Loucy (cell line): ENCODE measurements at regions not wholly inside any gene's neighbourhood (a gene's known extent, or its start where the extent isn't known, plus 50 kb on each side); places are given as distances from the start of the nearest gene placed in this dataset.

Experiments
- H2AFZ ChIP-seq: fragments of 200-600 bp; sonication (generic); 2 replicates; pipeline ENCODE4 v1.6.0; 2016; ENCODE audit warnings: antibody characterized with exemption, mild to moderate bottlenecking, low read length, moderate library complexity
- H3F3A ChIP-seq: fragments of 200-600 bp; 2 replicates; pipeline ENCODE4 v1.6.0; 2016; ENCODE audit warnings: antibody characterized with exemption, low read depth, mild to moderate bottlenecking
- H3K27me3 ChIP-seq: fragments of 200-600 bp; sonication (generic); 2 replicates; pipeline ENCODE4 v1.6.1; 2014; ENCODE audit warnings: low read length, mild to moderate bottlenecking; ENCODE audit not compliant: insufficient read depth, poor library complexity, severe bottlenecking
- H3K36me3 ChIP-seq: fragments of 200-600 bp; sonication (generic); 2 replicates; pipeline ENCODE4 v1.6.1; 2016; ENCODE audit warnings: low read length; ENCODE audit not compliant: insufficient read depth
- H3K4me1 ChIP-seq: fragments of 200-600 bp; sonication (generic); 2 replicates; pipeline ENCODE4 v1.5.1; 2014; ENCODE audit warnings: low read length, mild to moderate bottlenecking; ENCODE audit not compliant: insufficient read depth, poor library complexity, severe bottlenecking
- H3K4me2 ChIP-seq: fragments of 200-600 bp; sonication (generic); 2 replicates; pipeline ENCODE4 v1.6.0; 2014; ENCODE audit warnings: antibody characterized with exemption, low read length, low read depth, mild to moderate bottlenecking; ENCODE audit not compliant: poor library complexity, severe bottlenecking
- H3K4me3 ChIP-seq: fragments of 200-600 bp; sonication (generic); 2 replicates; pipeline ENCODE4 v1.5.1; 2014; ENCODE audit warnings: low read length, mild to moderate bottlenecking, mixed read lengths; ENCODE audit not compliant: poor library complexity, severe bottlenecking
- H3K79me2 ChIP-seq: fragments of 200-600 bp; sonication (generic); 2 replicates; pipeline ENCODE4 v1.6.1; 2014; ENCODE audit warnings: low read length; ENCODE audit not compliant: insufficient read depth
- H3K9ac ChIP-seq: fragments of 200-600 bp; sonication (generic); 2 replicates; pipeline ENCODE4 v1.6.0; 2014; ENCODE audit warnings: mild to moderate bottlenecking, low read depth, low read length, moderate library complexity; ENCODE audit not compliant: poor library complexity, severe bottlenecking
- H3K9me2 ChIP-seq: fragments of 200-600 bp; sonication (generic); replicated peaks from 2 replicates; pipeline ENCODE4 v1.6.1; 2016; ENCODE audit warnings: low read depth, low read length, mixed read lengths
- H3K9me3 ChIP-seq: fragments of 200-600 bp; sonication (generic); 2 replicates; pipeline ENCODE4 v1.6.1; 2014; ENCODE audit warnings: mild to moderate bottlenecking, antibody characterized with exemption, low read length, low read depth; ENCODE audit not compliant: insufficient read depth
- H4K20me1 ChIP-seq: fragments of 200-600 bp; sonication (generic); 2 replicates; pipeline ENCODE4 v1.6.0; 2014; ENCODE audit warnings: antibody characterized with exemption, low read length, mild to moderate bottlenecking; ENCODE audit not compliant: insufficient read depth, poor library complexity, severe bottlenecking
- EZH2phosphoT487 ChIP-seq: fragments of 200-600 bp; IDR thresholded peaks from 2 replicates; pipeline ENCODE4 v1.6.1; 2018; ENCODE audit warnings: antibody characterized with exemption, mild to moderate bottlenecking, moderate library complexity, borderline replicate concordance
- TF ChIP-seq, protein P1 (sequence below): fragments of 200-600 bp; sonication (generic); conservative IDR thresholded peaks from 2 replicates; pipeline ENCODE4 v1.5.1; 2014; ENCODE audit warnings: mild to moderate bottlenecking, antibody characterized with exemption, low read length

DNA sequence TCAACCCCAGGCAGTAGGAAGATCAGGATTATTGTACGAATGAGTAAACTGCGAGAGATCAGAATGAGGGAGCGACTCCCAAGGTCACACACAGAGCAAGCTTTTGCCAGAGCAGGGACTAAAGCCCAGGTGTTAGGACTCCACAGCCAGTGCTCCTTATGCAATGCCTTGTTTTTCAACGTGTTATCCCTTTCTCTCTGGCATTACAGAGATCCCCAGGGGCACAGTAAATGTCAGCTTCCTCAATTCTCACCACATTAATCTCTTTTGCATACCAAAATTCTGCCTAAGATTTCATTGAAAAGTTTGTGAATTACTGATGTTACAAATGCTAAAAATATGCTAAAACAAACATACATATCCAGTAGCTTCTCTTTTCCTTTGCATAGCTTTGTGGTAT, 68.1 kb upstream of the CES5A start:
- Histone ChIP-seq H3K4me2 (no peak overlapping the region), H3K36me3 (no peaks in the 10 kb centered on the region), H3K4me1 (no peaks in the 10 kb centered on the region), H3K9ac (no peak overlapping the region), H3K9me2 (no peaks in the 10 kb centered on the region), H3K27me3 (no peaks in the 10 kb centered on the region), H3K79me2 (no peaks in the 10 kb centered on the region), H3K4me3 (no peak overlapping the region), H2AFZ (no peak overlapping the region), H3K9me3 (no peaks in the 10 kb centered on the region), H4K20me1 (no peaks in the 10 kb centered on the region), H3F3A (no peaks in the 10 kb centered on the region)
- TF ChIP-seq EZH2phosphoT487, result no peak
- TF ChIP-seq, protein P1, sequence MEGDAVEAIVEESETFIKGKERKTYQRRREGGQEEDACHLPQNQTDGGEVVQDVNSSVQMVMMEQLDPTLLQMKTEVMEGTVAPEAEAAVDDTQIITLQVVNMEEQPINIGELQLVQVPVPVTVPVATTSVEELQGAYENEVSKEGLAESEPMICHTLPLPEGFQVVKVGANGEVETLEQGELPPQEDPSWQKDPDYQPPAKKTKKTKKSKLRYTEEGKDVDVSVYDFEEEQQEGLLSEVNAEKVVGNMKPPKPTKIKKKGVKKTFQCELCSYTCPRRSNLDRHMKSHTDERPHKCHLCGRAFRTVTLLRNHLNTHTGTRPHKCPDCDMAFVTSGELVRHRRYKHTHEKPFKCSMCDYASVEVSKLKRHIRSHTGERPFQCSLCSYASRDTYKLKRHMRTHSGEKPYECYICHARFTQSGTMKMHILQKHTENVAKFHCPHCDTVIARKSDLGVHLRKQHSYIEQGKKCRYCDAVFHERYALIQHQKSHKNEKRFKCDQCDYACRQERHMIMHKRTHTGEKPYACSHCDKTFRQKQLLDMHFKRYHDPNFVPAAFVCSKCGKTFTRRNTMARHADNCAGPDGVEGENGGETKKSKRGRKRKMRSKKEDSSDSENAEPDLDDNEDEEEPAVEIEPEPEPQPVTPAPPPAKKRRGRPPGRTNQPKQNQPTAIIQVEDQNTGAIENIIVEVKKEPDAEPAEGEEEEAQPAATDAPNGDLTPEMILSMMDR, result no peak

DNA sequence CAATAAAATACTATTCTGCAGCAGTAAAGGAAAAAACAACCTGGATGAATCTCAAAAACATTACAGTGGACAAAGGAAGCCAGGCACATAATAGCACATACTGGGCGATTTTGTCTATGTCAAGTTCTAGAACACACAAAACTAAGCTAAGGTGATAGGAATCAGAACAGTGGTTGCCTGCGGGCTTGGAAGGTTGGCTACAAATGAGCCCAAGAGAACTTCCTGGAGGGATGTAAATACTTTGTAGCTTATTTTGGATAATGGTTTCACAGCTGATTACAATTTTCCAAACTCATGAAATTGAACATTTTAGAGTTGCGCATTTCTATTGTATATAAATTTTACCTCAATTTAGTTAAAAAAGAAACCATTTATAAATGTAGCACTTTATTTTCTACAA, 67.6 kb upstream of the CES5A start:
- no peaks in the 10 kb centered on the region for H3K9me2 ChIP-seq
- H4K20me1 ChIP-seq, result no peaks in the 10 kb centered on the region
- no peaks in the 10 kb centered on the region for H3K36me3 ChIP-seq
- no peak overlapping the region for H3K4me3 ChIP-seq
- H3K79me2 ChIP-seq, result no peaks in the 10 kb centered on the region
- H3F3A ChIP-seq, result no peaks in the 10 kb centered on the region
- H2AFZ ChIP-seq, result no peak overlapping the region
- no peak for TF ChIP-seq EZH2phosphoT487
- TF ChIP-seq, protein P1, result no peak
- H3K4me2 ChIP-seq, result no peak overlapping the region
- H3K9me3 ChIP-seq, result no peaks in the 10 kb centered on the region
- H3K4me1 ChIP-seq, result no peaks in the 10 kb centered on the region
- H3K9ac ChIP-seq, result no peak overlapping the region
- H3K27me3 ChIP-seq, result no peaks in the 10 kb centered on the region

DNA sequence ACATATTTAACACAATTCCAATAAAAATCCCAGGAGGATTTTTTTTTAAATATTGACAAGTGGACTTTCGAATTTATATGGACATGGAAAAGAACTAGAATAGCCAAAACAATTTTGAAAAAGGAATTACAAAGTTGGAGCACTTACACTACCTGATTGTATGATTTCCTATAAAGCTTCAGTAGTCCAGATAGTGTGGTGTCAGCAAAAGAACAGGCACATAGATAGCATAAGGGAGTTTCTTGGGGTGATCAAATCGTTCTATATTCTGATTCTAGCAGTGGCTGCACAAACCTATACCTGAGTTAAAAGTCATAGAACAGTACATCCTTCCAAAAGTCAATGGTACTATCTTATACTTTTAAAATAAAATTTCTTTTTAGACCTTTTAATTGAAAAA, 66.4 kb upstream of the CES5A start:
- no peak for TF ChIP-seq EZH2phosphoT487
- TF ChIP-seq, protein P1, result no peak
- H3F3A ChIP-seq, result no peaks in the 10 kb centered on the region
- no peaks in the 10 kb centered on the region for H4K20me1 ChIP-seq
- no peak overlapping the region for H2AFZ ChIP-seq
- H3K9me2 ChIP-seq, result no peaks in the 10 kb centered on the region
- H3K9ac ChIP-seq, result no peak overlapping the region
- H3K4me3 ChIP-seq, result no peak overlapping the region
- H3K4me2 ChIP-seq, result no peak overlapping the region
- no peaks in the 10 kb centered on the region for H3K79me2 ChIP-seq
- no peaks in the 10 kb centered on the region for H3K27me3 ChIP-seq
- H3K4me1 ChIP-seq, result no peaks in the 10 kb centered on the region
- H3K36me3 ChIP-seq, result no peaks in the 10 kb centered on the region
- H3K9me3 ChIP-seq, result no peaks in the 10 kb centered on the region
